H9 (cell line): ENCODE measurements at regions not wholly inside any gene's neighbourhood (a gene's known extent, or its start where the extent isn't known, plus 50 kb on each side); places are given as distances from the start of the nearest gene placed in this dataset.

Source experiments
- DNase-seq: peaks from one replicate; pipeline ENCODE4 v3.0.0-alpha.2; 2017
- H2AFZ ChIP-seq: one replicate; pipeline ENCODE4 v1.6.1; 2013; ENCODE audit warnings: mild to moderate bottlenecking, low read length, control low read depth, moderate library complexity
- H2AK5ac ChIP-seq: 2 replicates; pipeline ENCODE4 v1.6.1; 2013; ENCODE audit warnings: low read length, control low read depth, mixed read lengths; ENCODE audit not compliant: insufficient read length
- H2BK120ac ChIP-seq: one replicate; pipeline ENCODE4 v1.6.1; 2013; ENCODE audit warnings: low read depth, mild to moderate bottlenecking, low read length, control low read depth, inconsistent platforms; ENCODE audit not compliant: poor library complexity, severe bottlenecking
- H2BK12ac ChIP-seq: 2 replicates; pipeline ENCODE4 v1.6.1; 2013; ENCODE audit warnings: low read length, control low read depth, mixed read lengths, low read depth; ENCODE audit not compliant: insufficient read length
- H2BK15ac ChIP-seq: 2 replicates; pipeline ENCODE4 v1.6.1; 2013; ENCODE audit warnings: low read depth, low read length, control low read depth
- H2BK20ac ChIP-seq: one replicate; pipeline ENCODE4 v1.6.1; 2013; ENCODE audit warnings: low read depth, mild to moderate bottlenecking, low read length, control low read depth, inconsistent platforms; ENCODE audit not compliant: poor library complexity, severe bottlenecking
- H2BK5ac ChIP-seq: 2 replicates; pipeline ENCODE4 v1.6.1; 2013; ENCODE audit warnings: low read length, control low read depth, mixed read lengths; ENCODE audit not compliant: insufficient read length
- H3K14ac ChIP-seq: 2 replicates; pipeline ENCODE4 v1.6.1; 2013; ENCODE audit warnings: low read length, control low read depth; ENCODE audit not compliant: insufficient read depth
- H3K18ac ChIP-seq: 2 replicates; pipeline ENCODE4 v1.6.1; 2013; ENCODE audit warnings: low read depth, mild to moderate bottlenecking, mixed read lengths, low read length, control low read depth; ENCODE audit not compliant: insufficient read length
- H3K23ac ChIP-seq: 2 replicates; pipeline ENCODE4 v1.6.1; 2013; ENCODE audit warnings: low read length, control low read depth, mixed read lengths, low read depth; ENCODE audit not compliant: insufficient read length
- H3K23me2 ChIP-seq: 2 replicates; pipeline ENCODE4 v1.6.1; 2013; ENCODE audit warnings: low read depth, mild to moderate bottlenecking, mixed read lengths, low read length, control low read depth; ENCODE audit not compliant: insufficient read length, poor library complexity, severe bottlenecking
- H3K27ac ChIP-seq: 2 replicates; pipeline ENCODE4 v1.5.1; 2013; ENCODE audit warnings: low read length, control low read depth, mixed read lengths, low read depth; ENCODE audit not compliant: insufficient read length
- H3K27me3 ChIP-seq: 2 replicates; pipeline ENCODE4 v1.6.1; 2013; ENCODE audit warnings: low read length, control low read depth, inconsistent platforms; ENCODE audit not compliant: insufficient read depth
- H3K4ac ChIP-seq: 2 replicates; pipeline ENCODE4 v1.6.1; 2013; ENCODE audit warnings: low read depth, mild to moderate bottlenecking, control low read depth, inconsistent platforms, low read length, moderate library complexity
- H3K4me1 ChIP-seq: 2 replicates; pipeline ENCODE4 v1.6.1; 2013; ENCODE audit warnings: low read length, control low read depth, inconsistent platforms; ENCODE audit not compliant: insufficient read depth
- H3K4me2 ChIP-seq: 2 replicates; pipeline ENCODE4 v1.6.1; 2013; ENCODE audit warnings: low read length, control low read depth, mixed read lengths; ENCODE audit not compliant: insufficient read length, insufficient read depth
- H3K56ac ChIP-seq: 2 replicates; pipeline ENCODE4 v1.6.1; 2013; ENCODE audit warnings: low read depth, mild to moderate bottlenecking, mixed read lengths, low read length, control low read depth; ENCODE audit not compliant: insufficient read length
- H3K79me1 ChIP-seq: 2 replicates; pipeline ENCODE4 v1.6.1; 2013; ENCODE audit warnings: low read depth, mild to moderate bottlenecking, moderate library complexity, low read length, control low read depth, inconsistent platforms; ENCODE audit not compliant: insufficient read depth, poor library complexity, severe bottlenecking
- H3K79me2 ChIP-seq: 2 replicates; pipeline ENCODE4 v1.6.1; 2013; ENCODE audit warnings: low read length, control low read depth, inconsistent platforms; ENCODE audit not compliant: insufficient read depth
- H3K9ac ChIP-seq: 2 replicates; pipeline ENCODE4 v1.6.1; 2013; ENCODE audit warnings: low read length, control low read depth, mixed read lengths; ENCODE audit not compliant: insufficient read length; ENCODE audit errors: extremely low read depth
- H3K9me3 ChIP-seq: one replicate; pipeline ENCODE4 v1.6.1; 2013; ENCODE audit warnings: low read depth, low read length, inconsistent platforms; ENCODE audit not compliant: control insufficient read depth
- H3T11ph ChIP-seq: one replicate; pipeline ENCODE4 v1.6.1; 2013; ENCODE audit warnings: mild to moderate bottlenecking, low read length, control low read depth, inconsistent platforms
- H4K20me1 ChIP-seq: one replicate; pipeline ENCODE4 v1.6.1; 2013; ENCODE audit not compliant: control insufficient read depth, insufficient read length, insufficient read depth
- H4K5ac ChIP-seq: 2 replicates; pipeline ENCODE4 v1.6.1; 2013; ENCODE audit warnings: low read depth, mild to moderate bottlenecking, mixed read lengths, low read length, control low read depth; ENCODE audit not compliant: insufficient read length
- H4K8ac ChIP-seq: replicated peaks from 2 replicates; pipeline ENCODE4 v1.6.1; 2013; ENCODE audit warnings: low read length, control low read depth, mixed read lengths, low read depth; ENCODE audit not compliant: insufficient read length
- H4K91ac ChIP-seq: 2 replicates; pipeline ENCODE4 v1.6.1; 2013; ENCODE audit warnings: low read depth, mild to moderate bottlenecking, moderate library complexity, mixed read lengths, low read length, control low read depth; ENCODE audit not compliant: insufficient read length
- H3K27ac Mint-ChIP-seq, 3 experiments: 2 replicates in 2 of 3; 3 replicates in 1 of 3; pipeline ENCODE4 v1.8.0; 2020 to 2021; ENCODE audit warnings: mixed read lengths in 3 of 3, mild to moderate bottlenecking in 1 of 3, moderate library complexity in 1 of 3
- H3K27me3 Mint-ChIP-seq: 2 replicates; pipeline ENCODE4 v1.8.0; 2021; ENCODE audit warnings: low read depth, mild to moderate bottlenecking, moderate library complexity, mixed read lengths
- H3K36me3 Mint-ChIP-seq, 3 experiments: 2 replicates in 2 of 3; 3 replicates in 1 of 3; pipeline ENCODE4 v1.8.0; 2020 to 2021; ENCODE audit warnings: low read depth in 3 of 3, mixed read lengths in 3 of 3; ENCODE audit not compliant: insufficient read depth in 1 of 3
- H3K4me1 Mint-ChIP-seq, 2 experiments: 2 replicates each; pipeline ENCODE4 v1.8.0; 2020; ENCODE audit warnings: mixed read lengths in 2 of 2
- H3K4me3 Mint-ChIP-seq, 2 experiments: 2 replicates in 1 of 2; 3 replicates in 1 of 2; pipeline ENCODE4 v1.8.0; 2020 to 2021; ENCODE audit warnings: mild to moderate bottlenecking in 2 of 2, mixed read lengths in 2 of 2, moderate library complexity in 1 of 2
- H3K9me3 Mint-ChIP-seq, 2 experiments: 2 replicates in 1 of 2; 3 replicates in 1 of 2; pipeline ENCODE4 v1.8.0; 2020; ENCODE audit warnings: mild to moderate bottlenecking in 2 of 2, mixed read lengths in 2 of 2, moderate library complexity in 1 of 2
- WGBS: extraction: QIAGEN DNeasy Blood & Tissue Kit; methylation state at CpG from one replicate; pipeline ENCODE4 v1.1.7; 2013; ENCODE audit warnings: missing lambda C conversion rate, low lambda C conversion rate, mixed read lengths; ENCODE audit not compliant: insufficient read length; ENCODE audit errors: extremely low coverage; 5-methylcytosine and 5-hydroxymethylcytosine counted together
- TF ChIP-seq, protein P1 (sequence below): fragments of 200-600 bp; sonication (generic); conservative IDR thresholded peaks from 3 replicates; pipeline ENCODE4 v1.8.0; 2021; ENCODE audit warnings: antibody characterized with exemption, mild to moderate bottlenecking

DNA sequence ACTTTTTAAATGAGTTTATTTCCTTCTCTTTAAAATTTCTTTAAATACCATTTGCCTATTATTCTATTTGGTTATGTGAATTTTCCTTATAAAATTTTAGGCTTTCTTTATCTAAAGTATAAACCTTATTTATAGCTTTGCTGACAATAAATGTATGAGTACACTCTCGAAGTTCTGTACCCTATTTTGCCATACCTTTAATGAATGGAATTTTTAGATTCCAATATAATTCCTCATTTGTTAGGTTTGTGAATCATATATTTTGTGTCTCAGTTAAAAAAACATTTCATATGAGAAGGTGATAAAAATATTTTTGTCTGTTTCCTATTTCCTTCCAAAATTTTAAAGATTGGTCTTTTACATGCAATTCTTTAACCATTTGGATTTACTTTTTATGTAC lies 427.4 kb upstream of the SLC8A1 start:
- no peak overlapping the region for H2AK5ac ChIP-seq
- H3K27me3 ChIP-seq, result no peaks in the 10 kb centered on the region
- H3K56ac ChIP-seq, result no peak overlapping the region
- H3K36me3 Mint-ChIP-seq, result no peaks in the 10 kb centered on the region; a peak in 1 of 7 replicates
- no peak for DNase-seq
- H3K4ac ChIP-seq, result no peak overlapping the region
- H4K91ac ChIP-seq, result no peak overlapping the region
- no peaks in the 10 kb centered on the region; a peak in 1 of 5 replicates for H3K9me3 Mint-ChIP-seq
- no peak overlapping the region for H3K14ac ChIP-seq
- no peak overlapping the region for H3K4me3 Mint-ChIP-seq
- H3K27ac Mint-ChIP-seq, result no peak overlapping the region
- no peaks in the 10 kb centered on the region for H3K79me2 ChIP-seq
- no peaks in the 10 kb centered on the region for H3K23me2 ChIP-seq
- no peak overlapping the region for H3T11ph ChIP-seq
- no peak overlapping the region for H4K8ac ChIP-seq
- TF ChIP-seq, protein P1, sequence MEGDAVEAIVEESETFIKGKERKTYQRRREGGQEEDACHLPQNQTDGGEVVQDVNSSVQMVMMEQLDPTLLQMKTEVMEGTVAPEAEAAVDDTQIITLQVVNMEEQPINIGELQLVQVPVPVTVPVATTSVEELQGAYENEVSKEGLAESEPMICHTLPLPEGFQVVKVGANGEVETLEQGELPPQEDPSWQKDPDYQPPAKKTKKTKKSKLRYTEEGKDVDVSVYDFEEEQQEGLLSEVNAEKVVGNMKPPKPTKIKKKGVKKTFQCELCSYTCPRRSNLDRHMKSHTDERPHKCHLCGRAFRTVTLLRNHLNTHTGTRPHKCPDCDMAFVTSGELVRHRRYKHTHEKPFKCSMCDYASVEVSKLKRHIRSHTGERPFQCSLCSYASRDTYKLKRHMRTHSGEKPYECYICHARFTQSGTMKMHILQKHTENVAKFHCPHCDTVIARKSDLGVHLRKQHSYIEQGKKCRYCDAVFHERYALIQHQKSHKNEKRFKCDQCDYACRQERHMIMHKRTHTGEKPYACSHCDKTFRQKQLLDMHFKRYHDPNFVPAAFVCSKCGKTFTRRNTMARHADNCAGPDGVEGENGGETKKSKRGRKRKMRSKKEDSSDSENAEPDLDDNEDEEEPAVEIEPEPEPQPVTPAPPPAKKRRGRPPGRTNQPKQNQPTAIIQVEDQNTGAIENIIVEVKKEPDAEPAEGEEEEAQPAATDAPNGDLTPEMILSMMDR, result no peak
- H3K79me1 ChIP-seq, result no peaks in the 10 kb centered on the region
- no peak overlapping the region for H2BK15ac ChIP-seq
- H4K5ac ChIP-seq, result no peak overlapping the region
- no peaks in the 10 kb centered on the region; the same call in 1 of the 2 replicates for H3K27me3 Mint-ChIP-seq
- H2AFZ ChIP-seq, result no peak overlapping the region
- no peak overlapping the region for H3K4me2 ChIP-seq
- H2BK20ac ChIP-seq, result no peak overlapping the region
- no peak overlapping the region for H3K27ac ChIP-seq
- no peak overlapping the region for H3K18ac ChIP-seq
- H2BK12ac ChIP-seq, result no peak overlapping the region
- no CpG with 5 or more reads among the region's 1 CpG for WGBS
- H3K23ac ChIP-seq, result no peak overlapping the region
- no peaks in the 10 kb centered on the region for H3K4me1 ChIP-seq
- no peaks in the 10 kb centered on the region for H4K20me1 ChIP-seq
- no peak overlapping the region for H2BK5ac ChIP-seq
- no peaks in the 10 kb centered on the region for H3K9me3 ChIP-seq
- H3K4me1 Mint-ChIP-seq, result 0 out of 4 replicates have a peak, but pooled peaks cover 0 to 2% of the 10 kb centered on the region in 2 experiments
- H3K9ac ChIP-seq, result no peak overlapping the region
- H2BK120ac ChIP-seq, result no peak overlapping the region
